DOHH2 (cell line): ENCODE measurements at regions not wholly inside any gene's neighbourhood (a gene's known extent, or its start where the extent isn't known, plus 50 kb on each side); places are given as distances from the start of the nearest gene placed in this dataset.

Experiments used
- H3F3A ChIP-seq: fragments of 200-600 bp; sonication (generic), shearing (Covaris generic); 2 replicates; pipeline ENCODE4 v1.6.0; 2016; ENCODE audit warnings: antibody characterized with exemption, mild to moderate bottlenecking; ENCODE audit not compliant: control insufficient read depth, insufficient read depth
- H3K27ac ChIP-seq: fragments of 200-600 bp; sonication (generic); 2 replicates; pipeline ENCODE4 v1.5.1; 2014; ENCODE audit warnings: low read depth, mild to moderate bottlenecking, low read length, moderate library complexity
- H3K27me3 ChIP-seq: fragments of 200-600 bp; sonication (generic); 2 replicates; pipeline ENCODE4 v1.6.1; 2014; ENCODE audit warnings: mild to moderate bottlenecking, low read length, mixed read lengths; ENCODE audit not compliant: control insufficient read depth
- H3K36me3 ChIP-seq: fragments of 200-600 bp; sonication (generic); 2 replicates; pipeline ENCODE4 v1.6.1; 2014; ENCODE audit warnings: mild to moderate bottlenecking, low read length, moderate library complexity, mixed read lengths; ENCODE audit not compliant: control insufficient read depth
- H3K4me1 ChIP-seq: fragments of 200-600 bp; sonication (generic); 2 replicates; pipeline ENCODE4 v1.6.1; 2014; ENCODE audit warnings: mild to moderate bottlenecking, low read length, mixed read lengths; ENCODE audit not compliant: control insufficient read depth
- H3K4me2 ChIP-seq: fragments of 200-600 bp; sonication (generic); 2 replicates; pipeline ENCODE4 v1.6.0; 2014; ENCODE audit warnings: mild to moderate bottlenecking, low read length, moderate library complexity
- H3K4me3 ChIP-seq: fragments of 200-600 bp; sonication (generic); 2 replicates; pipeline ENCODE4 v1.5.1; 2014; ENCODE audit warnings: mild to moderate bottlenecking, low read length, mixed read lengths
- H3K79me2 ChIP-seq: fragments of 200-600 bp; sonication (generic); 2 replicates; pipeline ENCODE4 v1.6.1; 2014; ENCODE audit warnings: mild to moderate bottlenecking, low read length, mixed read lengths; ENCODE audit not compliant: control insufficient read depth
- H3K9me2 ChIP-seq: fragments of 200-600 bp; sonication (generic); replicated peaks from 2 replicates; pipeline ENCODE4 v1.6.1; 2014; ENCODE audit warnings: mild to moderate bottlenecking, low read length, mixed read lengths; ENCODE audit not compliant: control insufficient read depth
- H3K9me3 ChIP-seq: fragments of 200-600 bp; sonication (generic); 2 replicates; pipeline ENCODE4 v1.6.1; 2014; ENCODE audit warnings: antibody characterized with exemption, low read length, mixed read lengths; ENCODE audit not compliant: control insufficient read depth, insufficient read depth
- H4K20me1 ChIP-seq: fragments of 200-600 bp; sonication (generic); 2 replicates; pipeline ENCODE4 v1.6.0; 2014; ENCODE audit warnings: low read depth, mild to moderate bottlenecking, antibody characterized with exemption, low read length, moderate library complexity; ENCODE audit not compliant: control insufficient read depth, insufficient read depth
- CTCF ChIP-seq: fragments of 200-600 bp; sonication (generic); IDR thresholded peaks from one replicate; pipeline ENCODE4 v1.5.1; 2014; ENCODE audit warnings: antibody characterized with exemption, mild to moderate bottlenecking, low read depth, low read length; ENCODE audit not compliant: poor library complexity, severe bottlenecking
- EZH2phosphoT487 ChIP-seq: fragments of 200-600 bp; sonication (generic); IDR thresholded peaks from 2 replicates; pipeline ENCODE4 v1.6.1; 2017; ENCODE audit warnings: borderline replicate concordance, mild to moderate bottlenecking, antibody characterized with exemption, low read length, moderate library complexity, mixed read lengths

GRCh38 chr3:117723825-117724224 is 1014.2 kb downstream of the TUSC7 start:
- H3K4me1 ChIP-seq = peaks cover 26% of the 10 kb centered on the region
- no peak overlapping the region for H3K27ac ChIP-seq
- no peaks in the 10 kb centered on the region for H3K9me2 ChIP-seq
- H3K36me3 ChIP-seq = no peaks in the 10 kb centered on the region
- H3K27me3 ChIP-seq = no peaks in the 10 kb centered on the region
- no peak overlapping the region for H3K4me3 ChIP-seq
- no peaks in the 10 kb centered on the region for H4K20me1 ChIP-seq
- H3K9me3 ChIP-seq = no peaks in the 10 kb centered on the region
- H3K4me2 ChIP-seq = no peak overlapping the region
- no peaks in the 10 kb centered on the region for H3K79me2 ChIP-seq
- H3F3A ChIP-seq = no peaks in the 10 kb centered on the region
- TF ChIP-seq EZH2phosphoT487 (no peak), CTCF (no peak)

GRCh38 chr3:117725314-117725713 is 1015.7 kb downstream of the TUSC7 start:
- H3K4me3 ChIP-seq = no peak overlapping the region
- no peak overlapping the region for H3K27ac ChIP-seq
- H3K4me1 ChIP-seq = peaks cover 20% of the 10 kb centered on the region
- no peaks in the 10 kb centered on the region for H3K27me3 ChIP-seq
- no peaks in the 10 kb centered on the region for H3K9me2 ChIP-seq
- H3F3A ChIP-seq = no peaks in the 10 kb centered on the region
- H3K4me2 ChIP-seq = no peak overlapping the region
- H3K36me3 ChIP-seq = no peaks in the 10 kb centered on the region
- no peaks in the 10 kb centered on the region for H4K20me1 ChIP-seq
- no peaks in the 10 kb centered on the region for H3K9me3 ChIP-seq
- H3K79me2 ChIP-seq = no peaks in the 10 kb centered on the region
- no peak for TF ChIP-seq EZH2phosphoT487
- TF ChIP-seq CTCF = no peak

- H3K27me3 ChIP-seq = no peaks in the 10 kb centered on the region
- H4K20me1 ChIP-seq = no peaks in the 10 kb centered on the region
- H3K4me3 ChIP-seq = no peak overlapping the region
- H3F3A ChIP-seq = no peaks in the 10 kb centered on the region
- peaks cover 14% of the 10 kb centered on the region for H3K4me1 ChIP-seq
- no peaks in the 10 kb centered on the region for H3K36me3 ChIP-seq
- TF ChIP-seq EZH2phosphoT487 (no peak), CTCF (no peak)
- no peaks in the 10 kb centered on the region for H3K79me2 ChIP-seq
- H3K4me2 ChIP-seq = no peak overlapping the region
- no peaks in the 10 kb centered on the region for H3K9me2 ChIP-seq
- H3K9me3 ChIP-seq = no peaks in the 10 kb centered on the region
- H3K27ac ChIP-seq = no peak overlapping the region
Measured at GRCh38 chr3:117726776-117727175, 1017.2 kb downstream of the TUSC7 start.

GRCh38 chr3:117728226-117728625 is 1018.6 kb downstream of the TUSC7 start:
- Histone ChIP-seq H3K9me3 (no peaks in the 10 kb centered on the region), H3F3A (no peaks in the 10 kb centered on the region), H4K20me1 (no peaks in the 10 kb centered on the region), H3K4me3 (no peak overlapping the region), H3K79me2 (no peaks in the 10 kb centered on the region), H3K4me1 (peaks cover 2% of the 10 kb centered on the region; the same call in 1 of the 2 replicates), H3K27me3 (no peaks in the 10 kb centered on the region), H3K9me2 (no peaks in the 10 kb centered on the region), H3K36me3 (no peaks in the 10 kb centered on the region), H3K27ac (no peak overlapping the region), H3K4me2 (no peak overlapping the region)
- TF ChIP-seq CTCF (no peak), EZH2phosphoT487 (no peak)
